Activated CD8-positive, alpha-beta T cell treated with anti-CD3 and anti-CD28 coated beads for 36 hours (primary cell): ENCODE measurements at regions not wholly inside any gene's neighbourhood (a gene's known extent, or its start where the extent isn't known, plus 50 kb on each side); places are given as distances from the start of the nearest gene placed in this dataset.

ENCODE experiments used
- ATAC-seq: fragments of 200-7000 bp; cut with Tn5 transposase; one replicate; pipeline ENCODE4 v1.10.0; 2021; ENCODE audit warnings: mild to moderate bottlenecking, moderate library complexity
- CTCF ChIA-PET: fragments of 350-600 bp; sonication (Branson Sonifier 250); formaldehyde crosslinking; loops from one replicate; lab custom pipeline; 2021; ENCODE audit warnings: antibody characterized with exemption; lab: Charles Lee
- POLR2A ChIA-PET: fragments of 350-600 bp; sonication (Branson Sonifier 250); formaldehyde crosslinking; loops from one replicate; lab custom pipeline; 2021; ENCODE audit warnings: antibody characterized with exemption; lab: Charles Lee
- DNase-seq: peaks from one replicate; pipeline ENCODE4 v3.0.0-alpha.2; 2020
- H3K27ac Mint-ChIP-seq: one replicate; pipeline ENCODE4 v1.8.0; 2021; ENCODE audit warnings: mild to moderate bottlenecking, mixed read lengths
- H3K27me3 Mint-ChIP-seq: one replicate; pipeline ENCODE4 v1.8.0; 2021; ENCODE audit warnings: mixed read lengths
- H3K36me3 Mint-ChIP-seq: one replicate; pipeline ENCODE4 v1.8.0; 2021; ENCODE audit warnings: low read depth, mixed read lengths
- H3K4me1 Mint-ChIP-seq: one replicate; pipeline ENCODE4 v1.8.0; 2021; ENCODE audit warnings: low read depth, mixed read lengths
- H3K4me3 Mint-ChIP-seq: one replicate; pipeline ENCODE4 v1.8.0; 2021; ENCODE audit warnings: mild to moderate bottlenecking, moderate library complexity, mixed read lengths
- H3K9me3 Mint-ChIP-seq: one replicate; pipeline ENCODE4 v1.8.0; 2021; ENCODE audit warnings: mixed read lengths
- intact Hi-C: fragments of 100-400 bp; cut with micrococcal nuclease; formaldehyde crosslinking; loops from one replicate; pipeline ENCODE4 v1.10.0; 2022
- TF ChIP-seq, protein P1 (sequence below): fragments of 200-600 bp; IDR thresholded peaks from one replicate; pipeline ENCODE4 v1.8.0; 2022; ENCODE audit warnings: antibody characterized with exemption, mild to moderate bottlenecking

DNA sequence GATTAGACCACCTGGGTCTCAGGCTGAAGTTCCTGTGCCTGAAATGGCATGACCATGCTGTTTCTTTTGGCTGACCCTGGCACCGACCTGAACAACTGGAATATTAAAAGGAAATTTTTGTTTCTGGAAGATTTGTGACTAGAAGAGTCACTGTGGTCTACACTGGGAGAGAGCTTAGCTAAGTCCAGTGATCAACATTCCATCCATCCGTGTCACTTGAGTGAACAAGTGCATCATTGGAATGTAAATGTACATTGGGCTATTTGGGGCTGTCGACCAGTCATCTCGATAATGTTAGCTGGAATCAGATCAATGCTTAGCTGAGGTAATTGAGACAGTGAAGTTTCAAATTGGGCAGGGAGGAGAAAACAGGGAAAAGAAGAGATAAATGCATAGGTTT, 95.4 kb upstream of the CCDC85A start:
- CTCF ChIA-PET: no interaction called here
- Mint-ChIP-seq H3K27ac (no peak overlapping the region), H3K36me3 (no peaks in the 10 kb centered on the region), H3K27me3 (peaks cover 4% of the 10 kb centered on the region), H3K9me3 (no peaks in the 10 kb centered on the region), H3K4me3 (no peak overlapping the region), H3K4me1 (no peaks in the 10 kb centered on the region)
- TF ChIP-seq, protein P1, sequence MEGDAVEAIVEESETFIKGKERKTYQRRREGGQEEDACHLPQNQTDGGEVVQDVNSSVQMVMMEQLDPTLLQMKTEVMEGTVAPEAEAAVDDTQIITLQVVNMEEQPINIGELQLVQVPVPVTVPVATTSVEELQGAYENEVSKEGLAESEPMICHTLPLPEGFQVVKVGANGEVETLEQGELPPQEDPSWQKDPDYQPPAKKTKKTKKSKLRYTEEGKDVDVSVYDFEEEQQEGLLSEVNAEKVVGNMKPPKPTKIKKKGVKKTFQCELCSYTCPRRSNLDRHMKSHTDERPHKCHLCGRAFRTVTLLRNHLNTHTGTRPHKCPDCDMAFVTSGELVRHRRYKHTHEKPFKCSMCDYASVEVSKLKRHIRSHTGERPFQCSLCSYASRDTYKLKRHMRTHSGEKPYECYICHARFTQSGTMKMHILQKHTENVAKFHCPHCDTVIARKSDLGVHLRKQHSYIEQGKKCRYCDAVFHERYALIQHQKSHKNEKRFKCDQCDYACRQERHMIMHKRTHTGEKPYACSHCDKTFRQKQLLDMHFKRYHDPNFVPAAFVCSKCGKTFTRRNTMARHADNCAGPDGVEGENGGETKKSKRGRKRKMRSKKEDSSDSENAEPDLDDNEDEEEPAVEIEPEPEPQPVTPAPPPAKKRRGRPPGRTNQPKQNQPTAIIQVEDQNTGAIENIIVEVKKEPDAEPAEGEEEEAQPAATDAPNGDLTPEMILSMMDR: no peak
- DNase-seq: no peak
- intact Hi-C loops: no loop called here
- ATAC-seq: no peak
- POLR2A ChIA-PET: no interaction called here

DNA sequence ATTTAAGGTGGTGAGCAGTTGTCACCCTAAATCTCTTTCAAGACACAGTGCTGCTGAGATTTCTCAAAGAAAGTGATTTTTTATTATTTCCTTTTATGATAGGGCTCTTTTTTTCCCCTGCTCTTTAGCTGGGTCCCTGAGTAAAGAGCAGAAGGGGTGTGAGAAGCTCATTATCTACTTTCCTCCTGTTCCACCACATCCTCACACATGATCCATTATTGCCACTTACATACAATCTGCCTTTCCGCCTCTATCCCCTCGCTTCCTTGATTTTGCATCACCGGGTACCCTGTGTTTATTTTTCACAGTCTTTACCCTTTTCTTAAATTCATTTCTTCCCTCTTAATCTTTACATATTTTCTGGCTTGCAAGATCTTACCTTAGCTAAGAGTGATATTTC, 93.9 kb upstream of the CCDC85A start:
- TF ChIP-seq, protein P1: no peak
- Mint-ChIP-seq H3K4me1 (no peaks in the 10 kb centered on the region), H3K36me3 (no peaks in the 10 kb centered on the region), H3K4me3 (no peak overlapping the region), H3K27ac (no peak overlapping the region), H3K9me3 (no peaks in the 10 kb centered on the region), H3K27me3 (peaks cover 6% of the 10 kb centered on the region)
- POLR2A ChIA-PET: no interaction called here
- intact Hi-C loops: no loop called here
- CTCF ChIA-PET: no interaction called here
- no peak for DNase-seq
- no peak for ATAC-seq

DNA sequence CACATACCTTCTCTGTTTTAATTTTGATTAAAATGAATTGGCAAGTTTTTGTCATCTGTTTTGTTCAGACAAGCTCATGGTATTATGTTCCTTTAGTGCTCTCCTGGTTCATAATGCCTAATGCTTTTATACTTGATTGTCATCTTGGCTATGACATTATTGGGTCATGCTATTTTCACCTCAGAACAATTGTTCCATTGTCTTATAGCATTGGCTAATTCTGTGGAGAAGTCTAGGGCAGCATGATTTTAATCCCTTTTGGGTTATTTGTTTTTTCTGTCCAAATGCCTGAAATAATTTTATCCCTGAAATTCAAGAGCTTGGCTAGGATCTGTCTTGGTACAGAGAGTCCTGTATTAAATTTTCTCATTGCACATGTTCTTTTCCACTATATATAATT, 83.8 kb upstream of the CCDC85A start:
- Mint-ChIP-seq H3K36me3 (no peaks in the 10 kb centered on the region), H3K4me1 (no peaks in the 10 kb centered on the region), H3K27me3 (no peaks in the 10 kb centered on the region), H3K4me3 (no peak overlapping the region), H3K27ac (no peak overlapping the region), H3K9me3 (peaks cover 3% of the 10 kb centered on the region)
- POLR2A ChIA-PET: no interaction called here
- CTCF ChIA-PET: no interaction called here
- TF ChIP-seq, protein P1: no peak
- ATAC-seq (no peak), DNase-seq (no peak)
- intact Hi-C loops: no loop called here

DNA sequence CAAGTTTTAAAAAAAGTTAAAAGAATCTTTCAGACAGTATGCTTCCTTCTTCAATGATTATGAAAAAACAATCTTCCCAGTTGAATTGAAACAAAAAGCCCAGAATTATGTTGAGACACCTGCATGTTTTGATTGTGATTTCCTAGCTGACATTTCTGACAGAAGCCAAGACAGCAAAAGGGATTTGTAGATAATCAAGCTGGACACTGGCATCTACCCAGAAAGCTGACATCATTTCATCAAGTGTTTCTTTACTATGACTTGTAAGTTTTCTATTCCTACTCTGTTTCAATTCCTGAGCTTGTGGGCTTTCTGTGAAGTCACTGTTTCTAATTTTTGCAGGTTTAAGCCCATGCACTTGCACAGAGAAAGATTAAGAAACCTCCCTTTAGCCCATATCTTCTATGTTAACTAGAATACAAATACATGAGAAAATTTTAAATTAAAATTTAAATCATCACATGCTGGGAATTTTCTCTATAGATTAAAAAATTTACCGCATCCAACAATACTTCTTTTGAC, 82.9 kb upstream of the CCDC85A start:
- intact Hi-C loops: no loop called here
- ATAC-seq (no peak), DNase-seq (no peak)
- H3K9me3 Mint-ChIP-seq: peaks cover 3% of the 10 kb centered on the region
- no peak overlapping the region for H3K4me3 Mint-ChIP-seq
- CTCF ChIA-PET: interaction anchor here (0.6 kb wide), 1 partner anchor 355 kb away, joined by 3 read pairs; no protein-coding TSS in a partner anchor
- no peak overlapping the region for H3K27ac Mint-ChIP-seq
- TF ChIP-seq, protein P1: no peak
- no peaks in the 10 kb centered on the region for H3K27me3 Mint-ChIP-seq
- H3K36me3 Mint-ChIP-seq: no peaks in the 10 kb centered on the region
- POLR2A ChIA-PET: no interaction called here
- H3K4me1 Mint-ChIP-seq: no peaks in the 10 kb centered on the region

DNA sequence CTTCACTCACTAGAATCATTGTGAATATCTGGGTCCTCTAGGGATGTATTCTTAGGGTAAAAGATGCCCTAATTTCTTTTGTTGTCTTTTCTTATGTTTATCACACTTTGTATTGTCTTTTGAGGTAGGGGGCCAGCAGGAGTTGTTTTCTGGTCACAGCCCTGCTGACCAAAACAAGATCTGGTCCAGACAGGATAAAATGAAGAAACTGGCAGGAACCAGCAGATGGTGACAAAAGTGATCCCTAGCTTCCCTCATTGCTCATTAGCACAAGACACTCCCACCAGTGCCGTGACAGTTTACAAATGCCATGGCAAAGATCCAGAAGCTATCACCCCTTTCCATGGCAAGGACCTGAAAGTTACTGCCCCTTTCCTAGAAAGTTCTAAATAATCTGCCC, 81.7 kb upstream of the CCDC85A start:
- DNase-seq (no peak), ATAC-seq (no peak)
- H3K4me3 Mint-ChIP-seq: no peak overlapping the region
- no peaks in the 10 kb centered on the region for H3K27me3 Mint-ChIP-seq
- intact Hi-C loops: no loop called here
- H3K4me1 Mint-ChIP-seq: no peaks in the 10 kb centered on the region
- TF ChIP-seq, protein P1: no peak
- POLR2A ChIA-PET: no interaction called here
- H3K27ac Mint-ChIP-seq: no peak overlapping the region
- H3K36me3 Mint-ChIP-seq: no peaks in the 10 kb centered on the region
- peaks cover 3% of the 10 kb centered on the region for H3K9me3 Mint-ChIP-seq
- CTCF ChIA-PET: no interaction called here
